HG03571 (cell line): ENCODE measurements at regions not wholly inside any gene's neighbourhood (a gene's known extent, or its start where the extent isn't known, plus 50 kb on each side); places are given as distances from the start of the nearest gene placed in this dataset.

Experiments
- ATAC-seq: cut with Tn5 transposase; IDR thresholded peaks from one replicate; pipeline ENCODE4 v1.9.1; 2021; ENCODE audit not compliant: unreplicated experiment

- ATAC-seq = no peak
Observed at GRCh38 chr9:29838491-29839020, 2265.3 kb upstream of the C9orf72 start.

- ATAC-seq = no peak
Observed at GRCh38 chr9:29844251-29844650, 2271.0 kb upstream of the C9orf72 start.

- no peak for ATAC-seq
Observed at GRCh38 chr9:29850664-29851063, 2277.4 kb upstream of the C9orf72 start.

GRCh38 chr9:29861803-29862202 lies 2288.5 kb upstream of the C9orf72 start:
- ATAC-seq = no peak

GRCh38 chr9:29865764-29866313 lies 2292.6 kb upstream of the C9orf72 start:
- no peak for ATAC-seq

GRCh38 chr9:29866556-29866955 lies 2293.3 kb upstream of the C9orf72 start:
- ATAC-seq = no peak

GRCh38 chr9:29873579-29873978 lies 2300.3 kb upstream of the C9orf72 start:
- no peak for ATAC-seq

GRCh38 chr9:29875547-29875946 lies 2302.3 kb upstream of the C9orf72 start:
- no peak for ATAC-seq

- no peak for ATAC-seq
Observed at GRCh38 chr9:29882767-29883166, 2309.5 kb upstream of the C9orf72 start.

GRCh38 chr9:29906065-29906464 lies 2332.8 kb upstream of the C9orf72 start:
- no peak for ATAC-seq

GRCh38 chr9:29928072-29928471 lies 2354.8 kb upstream of the C9orf72 start:
- no peak for ATAC-seq

GRCh38 chr9:29939559-29939958 lies 2366.3 kb upstream of the C9orf72 start:
- ATAC-seq = no peak

GRCh38 chr9:29945012-29945411 lies 2371.7 kb upstream of the C9orf72 start:
- ATAC-seq = no peak

- ATAC-seq = no peak
Observed at GRCh38 chr9:29958469-29958868, 2385.2 kb upstream of the C9orf72 start.

- no peak for ATAC-seq
Observed at GRCh38 chr9:29965834-29966233, 2392.6 kb upstream of the C9orf72 start.

- ATAC-seq = no peak
Observed at GRCh38 chr9:29966247-29966646, 2393.0 kb upstream of the C9orf72 start.

GRCh38 chr9:29968831-29969230 lies 2395.6 kb upstream of the C9orf72 start:
- no peak for ATAC-seq

- ATAC-seq = no peak
Observed at GRCh38 chr9:29969408-29969807, 2396.1 kb upstream of the C9orf72 start.

- no peak for ATAC-seq
Observed at GRCh38 chr9:29969856-29970647, 2396.8 kb upstream of the C9orf72 start.

GRCh38 chr9:29974197-29974596 lies 2400.9 kb upstream of the C9orf72 start:
- ATAC-seq = no peak

GRCh38 chr9:29976981-29977380 lies 2403.7 kb upstream of the C9orf72 start:
- no peak for ATAC-seq

- no peak for ATAC-seq
Observed at GRCh38 chr9:29981013-29981412, 2403.4 kb upstream of the ACO1 start.

GRCh38 chr9:29999645-30000044 lies 2384.8 kb upstream of the ACO1 start:
- ATAC-seq = no peak
